ENCODE measurements at regions not wholly inside any gene's neighbourhood (a gene's known extent, or its start where the extent isn't known, plus 50 kb on each side); places are given as distances from the start of the nearest gene placed in this dataset.

DNA sequence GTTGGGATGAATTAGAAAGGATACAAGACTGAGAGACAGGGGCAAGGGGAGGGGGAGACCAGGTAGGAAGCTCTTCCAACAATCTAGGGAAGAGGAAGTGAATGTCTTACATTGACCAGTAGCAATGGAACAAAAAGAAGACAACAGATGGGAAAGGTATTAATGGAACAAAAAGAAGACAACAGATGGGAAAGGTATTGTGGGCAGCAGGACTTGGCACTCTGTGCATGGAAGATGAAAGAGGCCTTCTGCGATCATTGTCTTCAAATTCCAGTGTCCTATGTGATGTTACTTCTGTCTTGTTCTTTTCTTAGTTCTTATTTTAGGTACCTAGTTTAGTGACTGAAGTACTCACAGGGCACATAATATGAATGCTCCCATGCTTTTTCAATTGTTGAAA is 161.8 kb downstream of the PALM2AKAP2 start:
- Histone ChIP-seq H3K4me1 (ENCODE audit: control insufficient read depth, insufficient read depth, low read length) (no peaks in the 10 kb centered on the region), H3K36me3 (ENCODE audit: control insufficient read depth, insufficient read depth, low read length) (no peaks in the 10 kb centered on the region), H3K27me3 (ENCODE audit: control insufficient read depth, insufficient read depth, low read length, poor library complexity, severe bottlenecking) (no peaks in the 10 kb centered on the region), H3K27ac (ENCODE audit: insufficient read depth, low read depth, low read length, poor library complexity, severe bottlenecking) (no peak overlapping the region), H3K4me3 (ENCODE audit: insufficient read depth, low read depth, low read length) (no peak overlapping the region), H3K9me3 (ENCODE audit: control insufficient read depth, low read length) (no peaks in the 10 kb centered on the region)
- 93 to 100% methylated on average over 1 of the region's 1 CpG for WGBS, 2 experiments

DNA sequence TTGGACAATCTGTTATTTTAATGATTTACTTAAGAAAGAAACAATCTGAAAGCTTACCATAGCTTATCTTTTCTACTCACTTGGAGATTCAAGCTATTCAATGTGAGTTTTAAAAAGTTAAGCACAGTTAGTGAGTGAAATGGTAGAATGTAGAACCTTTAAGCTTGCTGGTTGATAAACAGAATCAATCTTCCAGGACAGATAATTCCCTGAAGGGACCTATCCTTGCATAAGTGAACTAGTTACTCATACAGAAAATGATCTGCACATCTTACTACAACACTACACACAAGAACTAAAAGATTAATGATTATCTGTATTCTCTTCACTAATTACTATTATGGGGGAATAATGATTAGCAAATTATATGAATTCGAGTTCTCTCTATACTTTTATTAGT is 165.6 kb downstream of the PALM2AKAP2 start:
- no peaks in the 10 kb centered on the region for H3K9me3 ChIP-seq (ENCODE audit: control insufficient read depth, low read length)
- WGBS, 2 experiments, result no CpG with 5 or more reads among the region's 1 CpG
- H3K4me1 ChIP-seq (ENCODE audit: control insufficient read depth, insufficient read depth, low read length), result no peaks in the 10 kb centered on the region
- H3K27me3 ChIP-seq (ENCODE audit: control insufficient read depth, insufficient read depth, low read length, poor library complexity, severe bottlenecking), result no peaks in the 10 kb centered on the region
- no peak overlapping the region for H3K4me3 ChIP-seq (ENCODE audit: insufficient read depth, low read depth, low read length)
- H3K27ac ChIP-seq (ENCODE audit: insufficient read depth, low read depth, low read length, poor library complexity, severe bottlenecking), result no peak overlapping the region
- no peaks in the 10 kb centered on the region for H3K36me3 ChIP-seq (ENCODE audit: control insufficient read depth, insufficient read depth, low read length)

DNA sequence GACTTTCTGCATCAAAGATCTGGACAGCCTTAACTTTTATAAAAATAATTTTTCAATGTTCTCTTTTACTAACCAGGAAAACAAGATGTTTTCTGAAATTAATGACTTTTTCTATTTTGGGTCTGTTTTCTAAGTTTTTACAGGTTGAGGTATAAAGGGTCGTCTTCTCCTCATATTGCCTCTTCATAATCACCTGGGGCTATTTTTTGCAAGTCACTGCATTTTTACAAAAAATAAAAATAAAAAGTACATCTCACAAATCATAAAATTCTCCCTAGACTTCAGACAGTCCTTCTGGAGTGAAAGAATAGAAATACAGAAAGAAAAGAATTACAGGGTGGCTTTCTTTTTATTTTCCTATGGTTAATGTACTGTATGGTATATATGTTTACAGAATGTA is 168.5 kb downstream of the PALM2AKAP2 start:
- Histone ChIP-seq H3K9me3 (ENCODE audit: control insufficient read depth, low read length) (no peaks in the 10 kb centered on the region), H3K36me3 (ENCODE audit: control insufficient read depth, insufficient read depth, low read length) (no peaks in the 10 kb centered on the region), H3K27me3 (ENCODE audit: control insufficient read depth, insufficient read depth, low read length, poor library complexity, severe bottlenecking) (no peaks in the 10 kb centered on the region), H3K27ac (ENCODE audit: insufficient read depth, low read depth, low read length, poor library complexity, severe bottlenecking) (no peak overlapping the region), H3K4me3 (ENCODE audit: insufficient read depth, low read depth, low read length) (no peak overlapping the region), H3K4me1 (ENCODE audit: control insufficient read depth, insufficient read depth, low read length) (no peaks in the 10 kb centered on the region)
- 89% methylated on average over 1 of the region's 1 CpG; no CpG with 5 or more reads in 1 of the 2 experiments for WGBS, 2 experiments

DNA sequence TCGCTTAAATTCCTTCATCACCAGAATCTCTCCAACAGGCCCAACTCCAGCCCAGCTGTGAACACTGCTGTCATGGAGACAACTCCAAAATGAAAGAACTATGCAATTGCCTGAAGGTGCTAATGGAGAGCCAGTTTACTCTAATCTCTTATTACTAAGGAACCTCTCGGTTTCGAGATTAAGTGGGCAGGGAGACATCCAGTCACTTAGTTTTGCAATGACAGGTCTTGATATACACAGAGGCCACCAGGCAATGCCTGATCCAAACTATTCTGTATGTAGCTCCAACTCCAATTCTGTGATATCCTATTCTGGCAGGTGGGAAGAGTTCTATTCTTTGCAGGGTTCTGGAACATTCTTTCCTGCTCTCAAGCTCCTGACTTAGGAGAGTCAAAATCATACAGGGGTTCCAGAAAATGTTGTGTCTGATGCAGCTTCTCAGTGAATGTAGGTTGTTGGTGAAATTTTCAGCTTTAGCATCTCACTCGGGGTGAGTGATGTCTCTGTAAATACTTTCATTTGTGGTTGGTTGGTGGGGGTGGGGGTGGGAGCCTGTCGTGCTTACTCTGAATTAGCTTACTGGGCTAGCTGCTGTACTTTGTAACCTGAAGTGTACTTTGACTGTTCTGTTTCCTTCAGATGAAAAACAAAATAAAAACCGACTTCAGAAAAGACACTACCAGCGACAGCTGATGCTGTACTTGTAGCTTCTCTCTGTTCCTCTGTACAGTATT is 170.9 kb downstream of the PALM2AKAP2 start:
- no peak overlapping the region for H3K4me3 ChIP-seq (ENCODE audit: insufficient read depth, low read depth, low read length)
- 89 to 90% methylated on average over 7 of the region's 7 CpGs for WGBS, 2 experiments
- H3K4me1 ChIP-seq (ENCODE audit: control insufficient read depth, insufficient read depth, low read length), result peaks cover 4% of the 10 kb centered on the region
- no peak overlapping the region for H3K27ac ChIP-seq (ENCODE audit: insufficient read depth, low read depth, low read length, poor library complexity, severe bottlenecking)
- H3K9me3 ChIP-seq (ENCODE audit: control insufficient read depth, low read length), result no peaks in the 10 kb centered on the region
- no peaks in the 10 kb centered on the region for H3K36me3 ChIP-seq (ENCODE audit: control insufficient read depth, insufficient read depth, low read length)
- no peaks in the 10 kb centered on the region for H3K27me3 ChIP-seq (ENCODE audit: control insufficient read depth, insufficient read depth, low read length, poor library complexity, severe bottlenecking)

DNA sequence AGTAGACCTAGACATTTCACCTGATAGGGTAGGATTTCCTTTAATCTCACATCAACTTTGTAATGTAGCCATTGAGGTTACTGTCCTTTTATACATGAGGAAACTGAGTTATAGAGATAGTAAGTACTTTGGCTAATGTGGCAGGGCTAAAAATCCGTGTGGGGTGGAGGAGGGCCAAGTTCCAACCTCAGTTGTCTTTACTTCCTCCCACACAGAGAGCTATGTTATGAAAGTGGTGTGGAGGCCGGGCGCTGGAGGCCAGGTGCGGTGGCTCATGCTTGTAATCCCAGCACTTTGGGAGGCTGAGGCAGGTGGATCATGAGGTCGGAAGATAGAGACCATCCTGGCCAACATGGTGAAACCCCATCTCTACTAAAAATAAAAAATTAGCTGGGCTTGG is 173.3 kb downstream of the PALM2AKAP2 start:
- Histone ChIP-seq H3K4me3 (ENCODE audit: insufficient read depth, low read depth, low read length) (no peak overlapping the region), H3K27ac (ENCODE audit: insufficient read depth, low read depth, low read length, poor library complexity, severe bottlenecking) (no peak overlapping the region), H3K4me1 (ENCODE audit: control insufficient read depth, insufficient read depth, low read length) (peaks cover 9% of the 10 kb centered on the region), H3K27me3 (ENCODE audit: control insufficient read depth, insufficient read depth, low read length, poor library complexity, severe bottlenecking) (no peaks in the 10 kb centered on the region), H3K9me3 (ENCODE audit: control insufficient read depth, low read length) (no peaks in the 10 kb centered on the region), H3K36me3 (ENCODE audit: control insufficient read depth, insufficient read depth, low read length) (no peaks in the 10 kb centered on the region)
- 89 to 91% methylated on average over 5 of the region's 5 CpGs for WGBS, 2 experiments

DNA sequence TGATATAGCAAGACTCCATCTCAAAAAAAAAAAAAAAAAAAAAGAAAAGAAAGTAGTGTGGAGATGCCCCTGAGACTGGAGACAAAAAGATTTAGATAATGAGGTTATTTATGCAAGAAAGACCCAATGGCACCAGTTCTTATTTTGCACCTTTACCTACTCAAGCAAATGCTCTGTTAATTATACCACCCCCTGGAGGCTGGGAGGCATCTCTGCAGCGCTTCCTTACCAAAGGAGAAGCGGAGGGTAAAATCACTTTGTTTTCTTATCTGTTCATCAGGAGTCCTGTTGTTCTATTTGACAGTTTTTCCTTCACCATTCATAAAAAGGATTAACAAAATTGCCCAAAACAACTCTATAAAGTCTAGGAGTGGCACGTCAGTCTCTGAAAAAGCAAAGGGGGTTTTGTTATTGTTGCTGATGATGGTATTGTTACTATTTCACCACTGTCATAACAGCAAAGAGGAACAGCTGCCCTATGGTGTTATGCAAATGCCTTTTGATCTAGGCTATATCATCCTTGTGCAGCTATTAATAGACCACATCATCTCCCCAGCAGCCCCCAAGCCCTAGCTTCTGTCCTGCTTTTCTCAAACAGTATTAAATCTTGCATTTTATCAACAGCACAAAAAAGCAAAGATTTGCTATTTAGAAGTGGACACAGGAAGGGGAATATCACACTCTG is 174.0 kb downstream of the PALM2AKAP2 start:
- 95 to 98% methylated on average over 2 of the region's 3 CpGs for WGBS, 2 experiments
- no peak overlapping the region for H3K27ac ChIP-seq (ENCODE audit: insufficient read depth, low read depth, low read length, poor library complexity, severe bottlenecking)
- H3K4me3 ChIP-seq (ENCODE audit: insufficient read depth, low read depth, low read length), result no peak overlapping the region
- no peaks in the 10 kb centered on the region for H3K9me3 ChIP-seq (ENCODE audit: control insufficient read depth, low read length)
- H3K36me3 ChIP-seq (ENCODE audit: control insufficient read depth, insufficient read depth, low read length), result no peaks in the 10 kb centered on the region
- peaks cover 9% of the 10 kb centered on the region for H3K4me1 ChIP-seq (ENCODE audit: control insufficient read depth, insufficient read depth, low read length)
- no peaks in the 10 kb centered on the region for H3K27me3 ChIP-seq (ENCODE audit: control insufficient read depth, insufficient read depth, low read length, poor library complexity, severe bottlenecking)

DNA sequence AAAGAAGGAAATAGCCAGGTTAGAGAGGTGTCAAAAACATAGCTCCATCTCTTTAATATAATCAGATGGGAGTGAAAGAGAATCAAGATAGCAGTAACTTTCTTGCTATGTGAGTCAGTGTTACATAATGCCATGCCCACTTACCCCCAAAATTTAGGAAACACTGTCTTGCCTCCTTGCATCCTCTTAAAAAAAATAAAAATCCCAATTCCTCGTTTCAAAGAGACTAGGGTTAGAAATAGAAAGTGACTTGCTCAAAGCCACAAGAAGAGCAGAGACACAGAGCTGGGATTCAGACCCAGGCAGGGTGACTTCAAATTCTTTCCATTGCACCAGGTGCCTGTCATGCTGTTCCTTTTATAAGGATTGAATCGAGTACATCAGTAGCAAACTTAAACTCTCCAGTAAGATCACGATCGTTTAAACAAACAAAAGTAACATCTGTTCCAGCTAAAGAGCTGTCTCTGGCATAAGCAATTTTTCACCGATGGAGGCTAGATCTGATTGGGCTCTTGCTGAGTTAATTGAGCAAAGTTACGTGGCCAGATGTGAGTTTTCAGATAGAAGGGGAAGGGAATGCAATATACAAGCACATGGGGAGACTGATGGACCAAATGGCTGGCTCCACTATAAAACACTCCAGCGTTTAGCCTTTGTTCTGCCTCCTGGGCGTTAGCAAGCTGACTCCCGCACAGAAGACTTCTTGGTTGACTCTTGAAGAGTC is 176.9 kb downstream of the PALM2AKAP2 start:
- Histone ChIP-seq H3K4me1 (ENCODE audit: control insufficient read depth, insufficient read depth, low read length) (peaks cover 9% of the 10 kb centered on the region), H3K27me3 (ENCODE audit: control insufficient read depth, insufficient read depth, low read length, poor library complexity, severe bottlenecking) (no peaks in the 10 kb centered on the region), H3K36me3 (ENCODE audit: control insufficient read depth, insufficient read depth, low read length) (no peaks in the 10 kb centered on the region), H3K9me3 (ENCODE audit: control insufficient read depth, low read length) (no peaks in the 10 kb centered on the region), H3K4me3 (ENCODE audit: insufficient read depth, low read depth, low read length) (no peak overlapping the region), H3K27ac (ENCODE audit: insufficient read depth, low read depth, low read length, poor library complexity, severe bottlenecking) (no peak overlapping the region)
- WGBS, 2 experiments, result 67 to 70% methylated on average over 9 of the region's 9 CpGs

DNA sequence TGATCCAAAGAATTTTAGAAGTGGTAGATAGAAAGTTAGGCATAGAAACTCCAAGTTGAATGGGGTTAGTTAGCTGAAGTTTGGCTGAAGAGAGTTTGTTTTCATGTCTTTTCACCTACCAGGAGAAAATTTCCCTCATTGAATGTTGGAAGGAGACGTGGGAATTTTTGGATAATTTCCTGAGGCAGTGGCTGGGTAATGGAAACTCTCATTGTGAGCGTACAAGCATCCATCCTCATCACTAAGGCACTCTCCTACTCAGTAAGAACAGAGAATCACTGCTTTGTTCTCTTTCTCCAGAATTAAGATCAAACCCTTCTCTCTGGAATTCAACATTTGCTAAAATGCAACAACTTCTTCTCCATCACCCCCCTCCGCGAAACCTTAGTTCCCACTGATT is 179.7 kb downstream of the PALM2AKAP2 start:
- no peaks in the 10 kb centered on the region for H3K9me3 ChIP-seq (ENCODE audit: control insufficient read depth, low read length)
- no peaks in the 10 kb centered on the region for H3K36me3 ChIP-seq (ENCODE audit: control insufficient read depth, insufficient read depth, low read length)
- peaks cover 9% of the 10 kb centered on the region for H3K4me1 ChIP-seq (ENCODE audit: control insufficient read depth, insufficient read depth, low read length)
- WGBS, 2 experiments, result 92 to 95% methylated on average over 4 of the region's 4 CpGs
- no peak overlapping the region for H3K27ac ChIP-seq (ENCODE audit: insufficient read depth, low read depth, low read length, poor library complexity, severe bottlenecking)
- H3K27me3 ChIP-seq (ENCODE audit: control insufficient read depth, insufficient read depth, low read length, poor library complexity, severe bottlenecking), result no peaks in the 10 kb centered on the region
- no peak overlapping the region for H3K4me3 ChIP-seq (ENCODE audit: insufficient read depth, low read depth, low read length)

DNA sequence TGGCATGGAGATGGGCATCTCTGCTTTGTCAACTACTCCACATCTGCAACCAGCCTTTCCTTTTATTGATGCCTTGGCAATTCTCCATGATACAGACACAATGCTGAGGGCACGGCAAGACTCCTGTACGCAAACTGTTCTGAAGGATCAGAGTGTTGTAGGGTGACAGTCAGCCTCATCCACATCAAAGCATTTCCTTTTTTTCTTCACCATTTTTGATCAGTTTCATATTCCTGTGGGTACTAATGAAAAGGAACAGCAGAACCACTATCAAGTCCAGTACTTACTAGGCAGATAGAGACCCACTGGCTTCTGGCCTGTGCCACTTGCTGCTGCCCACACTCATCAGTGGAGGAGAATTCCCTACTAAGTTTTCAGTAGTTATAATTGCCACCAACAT is 181.6 kb downstream of the PALM2AKAP2 start:
- WGBS, 2 experiments, result 92 to 96% methylated on average over 2 of the region's 2 CpGs
- H3K27ac ChIP-seq (ENCODE audit: insufficient read depth, low read depth, low read length, poor library complexity, severe bottlenecking), result no peak overlapping the region

DNA sequence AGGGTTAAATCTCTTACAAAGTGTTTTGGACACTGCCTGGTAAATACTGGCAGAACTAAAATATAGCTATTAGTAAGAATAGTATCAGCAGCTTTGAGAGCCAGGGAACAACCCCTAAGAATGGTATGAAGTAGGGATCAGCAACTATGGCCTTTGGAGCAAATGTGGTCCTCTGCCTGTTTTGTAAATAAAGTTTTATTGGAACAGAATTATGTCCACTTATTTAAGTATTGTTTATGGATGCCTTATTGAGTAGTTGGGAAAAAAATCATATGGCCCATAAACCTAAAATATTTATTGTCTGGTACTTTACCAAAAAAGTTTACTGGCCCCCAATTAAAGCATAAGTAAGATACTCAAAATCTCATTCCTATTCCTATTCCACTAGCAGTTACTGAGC is 182.2 kb downstream of the PALM2AKAP2 start:
- Histone ChIP-seq H3K36me3 (ENCODE audit: control insufficient read depth, insufficient read depth, low read length) (no peaks in the 10 kb centered on the region), H3K4me1 (ENCODE audit: control insufficient read depth, insufficient read depth, low read length) (peaks cover 5% of the 10 kb centered on the region), H3K27me3 (ENCODE audit: control insufficient read depth, insufficient read depth, low read length, poor library complexity, severe bottlenecking) (no peaks in the 10 kb centered on the region), H3K4me3 (ENCODE audit: insufficient read depth, low read depth, low read length) (no peak overlapping the region), H3K9me3 (ENCODE audit: control insufficient read depth, low read length) (no peaks in the 10 kb centered on the region), H3K27ac (ENCODE audit: insufficient read depth, low read depth, low read length, poor library complexity, severe bottlenecking) (no peak overlapping the region)

More for the DNA sequence above, 181.6 kb downstream of the PALM2AKAP2 start:
- Histone ChIP-seq H3K4me1 (ENCODE audit: control insufficient read depth, insufficient read depth, low read length) (peaks cover 5% of the 10 kb centered on the region), H3K4me3 (ENCODE audit: insufficient read depth, low read depth, low read length) (no peak overlapping the region), H3K9me3 (ENCODE audit: control insufficient read depth, low read length) (no peaks in the 10 kb centered on the region), H3K27me3 (ENCODE audit: control insufficient read depth, insufficient read depth, low read length, poor library complexity, severe bottlenecking) (no peaks in the 10 kb centered on the region), H3K36me3 (ENCODE audit: control insufficient read depth, insufficient read depth, low read length) (no peaks in the 10 kb centered on the region)

Data from ectodermal cell (in vitro differentiated cells).